HFF-Myc (cell line): ENCODE measurements at regions not wholly inside any gene's neighbourhood (a gene's known extent, or its start where the extent isn't known, plus 50 kb on each side); places are given as distances from the start of the nearest gene placed in this dataset.

Experiments
- DNase-seq: peaks from one replicate; pipeline ENCODE4 v3.0.0-alpha.2; 2011; ENCODE audit warnings: low read depth; ENCODE audit errors: extremely low read depth
- H3K4me3 ChIP-seq: replicated peaks from 2 replicates; pipeline ENCODE4 v1.5.1; 2011; ENCODE audit warnings: low read depth, mild to moderate bottlenecking, control low read depth, low read length
- TF ChIP-seq, protein P1 (sequence below): IDR thresholded peaks from 2 replicates; pipeline ENCODE4 v1.5.1; 2012; ENCODE audit warnings: mild to moderate bottlenecking, low read depth, low read length, control low read depth; ENCODE audit errors: missing control alignments

DNA sequence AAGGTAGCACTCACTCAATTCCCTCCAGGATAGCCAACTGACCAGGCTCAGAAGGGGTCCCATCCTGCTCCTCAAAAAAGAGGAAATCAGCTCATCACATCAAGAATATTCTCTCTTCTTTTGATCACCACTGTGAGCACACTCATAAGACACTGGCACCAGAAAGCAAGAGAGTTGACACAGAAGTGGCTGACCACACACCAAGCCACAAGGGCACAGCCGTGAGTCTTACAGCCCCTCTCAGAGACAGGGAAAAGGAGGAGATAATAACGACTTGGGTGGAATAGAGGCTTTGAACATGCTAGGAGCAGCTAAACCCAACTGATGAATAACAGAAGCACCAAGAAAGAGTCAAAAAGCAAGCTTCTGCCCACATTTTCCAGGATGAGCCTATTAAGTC lies 249.1 kb upstream of the PREP start:
- no peak for DNase-seq
- H3K4me3 ChIP-seq = no peak overlapping the region
- TF ChIP-seq, protein P1, sequence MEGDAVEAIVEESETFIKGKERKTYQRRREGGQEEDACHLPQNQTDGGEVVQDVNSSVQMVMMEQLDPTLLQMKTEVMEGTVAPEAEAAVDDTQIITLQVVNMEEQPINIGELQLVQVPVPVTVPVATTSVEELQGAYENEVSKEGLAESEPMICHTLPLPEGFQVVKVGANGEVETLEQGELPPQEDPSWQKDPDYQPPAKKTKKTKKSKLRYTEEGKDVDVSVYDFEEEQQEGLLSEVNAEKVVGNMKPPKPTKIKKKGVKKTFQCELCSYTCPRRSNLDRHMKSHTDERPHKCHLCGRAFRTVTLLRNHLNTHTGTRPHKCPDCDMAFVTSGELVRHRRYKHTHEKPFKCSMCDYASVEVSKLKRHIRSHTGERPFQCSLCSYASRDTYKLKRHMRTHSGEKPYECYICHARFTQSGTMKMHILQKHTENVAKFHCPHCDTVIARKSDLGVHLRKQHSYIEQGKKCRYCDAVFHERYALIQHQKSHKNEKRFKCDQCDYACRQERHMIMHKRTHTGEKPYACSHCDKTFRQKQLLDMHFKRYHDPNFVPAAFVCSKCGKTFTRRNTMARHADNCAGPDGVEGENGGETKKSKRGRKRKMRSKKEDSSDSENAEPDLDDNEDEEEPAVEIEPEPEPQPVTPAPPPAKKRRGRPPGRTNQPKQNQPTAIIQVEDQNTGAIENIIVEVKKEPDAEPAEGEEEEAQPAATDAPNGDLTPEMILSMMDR = no peak

DNA sequence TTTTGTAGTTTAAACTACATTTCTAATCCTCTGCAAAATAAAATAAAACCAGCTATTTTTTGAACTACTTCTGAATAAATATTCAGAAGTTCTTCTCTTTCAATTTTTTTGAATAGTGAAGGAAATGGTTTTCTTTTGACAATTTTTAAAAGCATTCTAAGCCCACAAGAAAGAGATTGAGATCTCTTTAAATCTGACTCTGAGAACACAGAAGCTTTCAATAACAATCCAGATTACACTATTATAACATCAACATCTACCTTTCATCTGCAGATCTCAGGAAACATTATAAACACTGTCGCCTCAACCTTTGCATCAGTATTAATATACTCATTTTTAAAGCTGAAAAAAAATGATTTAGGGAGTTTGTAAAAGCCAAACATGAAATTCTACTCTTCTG lies 247.5 kb upstream of the PREP start:
- DNase-seq = no peak
- TF ChIP-seq, protein P1 = no peak
- no peak overlapping the region for H3K4me3 ChIP-seq

DNA sequence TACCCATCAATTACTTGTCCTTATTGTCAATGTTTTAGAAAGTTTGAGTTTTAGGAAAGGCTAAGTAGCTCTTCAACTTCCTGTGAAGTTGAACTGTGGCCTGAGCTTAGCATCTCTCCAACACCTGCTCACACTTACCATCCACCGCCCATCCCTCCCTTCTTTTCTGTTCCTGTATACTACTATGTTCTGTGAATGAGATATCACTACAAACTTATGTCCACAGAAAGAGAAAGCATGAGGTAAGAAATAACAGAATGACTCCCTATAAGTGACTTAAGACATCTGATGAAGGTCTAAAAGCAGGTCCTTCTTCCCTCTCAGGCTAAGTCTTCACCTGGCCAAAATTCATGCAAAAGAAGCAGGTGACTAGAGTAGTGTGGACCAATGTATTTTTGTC lies 246.3 kb upstream of the PREP start:
- no peak for DNase-seq
- TF ChIP-seq, protein P1 = no peak
- no peak overlapping the region for H3K4me3 ChIP-seq

DNA sequence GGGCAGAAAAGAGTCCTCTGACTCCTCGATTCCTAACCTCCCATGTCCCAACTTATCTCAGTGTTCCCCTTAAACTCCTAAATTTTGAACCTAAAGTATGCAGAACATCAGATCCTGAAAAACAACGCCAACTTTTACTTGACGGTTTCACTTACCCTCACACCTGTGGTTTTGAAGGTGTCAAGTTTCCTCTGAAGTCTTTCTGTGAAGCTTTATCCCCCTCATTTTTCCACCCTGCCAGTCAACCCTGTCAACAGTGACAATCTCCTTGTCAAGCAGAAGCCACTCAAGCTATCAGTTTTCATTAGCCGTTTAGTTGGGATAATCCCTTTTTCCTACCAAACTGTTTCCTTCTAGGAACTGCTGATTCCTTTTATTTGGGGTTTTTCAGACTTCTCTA lies 245.4 kb upstream of the PREP start:
- TF ChIP-seq, protein P1 = no peak
- H3K4me3 ChIP-seq = no peak overlapping the region
- no peak for DNase-seq

DNA sequence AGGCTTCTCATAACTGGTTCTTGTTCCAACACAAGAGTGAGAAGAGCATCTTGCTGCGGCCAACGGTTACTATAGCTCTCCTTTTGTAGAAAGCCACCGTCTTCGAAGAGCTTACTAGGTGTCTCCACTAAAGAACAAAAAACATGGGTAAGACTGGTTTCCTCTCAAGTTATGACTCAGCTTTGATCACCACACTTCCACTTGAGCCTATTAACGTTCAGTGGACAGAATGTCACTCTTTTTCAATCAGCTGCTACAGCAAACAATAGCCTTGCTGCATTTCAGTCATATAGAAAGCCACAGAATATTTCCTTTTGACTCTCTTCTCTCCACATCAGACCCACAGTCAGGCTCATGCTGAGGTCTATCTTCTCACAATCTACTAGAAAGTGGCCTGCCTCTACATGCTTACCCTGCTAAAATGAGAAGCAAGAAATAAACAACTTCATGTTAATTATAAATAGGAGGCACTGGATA lies 243.5 kb upstream of the PREP start:
- no peak overlapping the region for H3K4me3 ChIP-seq
- TF ChIP-seq, protein P1 = no peak
- no peak for DNase-seq

DNA sequence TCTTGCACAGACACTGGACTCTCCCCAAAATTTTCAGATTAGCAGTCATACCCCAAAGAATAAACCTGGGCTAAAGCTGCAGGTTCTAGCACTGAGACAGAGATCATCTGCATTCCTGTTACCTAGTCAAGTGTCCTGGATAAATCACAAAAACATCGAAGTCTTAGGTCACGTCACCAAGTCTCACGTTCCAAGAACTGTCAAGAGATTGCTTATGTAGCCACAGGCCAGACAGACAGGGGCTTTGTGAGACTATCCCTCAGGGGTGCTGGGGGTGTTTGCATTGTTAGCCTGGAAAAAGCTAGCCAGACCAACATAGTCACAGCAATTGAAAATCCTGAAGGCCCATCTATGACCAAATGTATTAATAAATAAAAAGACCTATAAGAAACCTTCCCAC lies 243.1 kb upstream of the PREP start:
- H3K4me3 ChIP-seq = no peak overlapping the region
- TF ChIP-seq, protein P1 = no peak
- DNase-seq = no peak

DNA sequence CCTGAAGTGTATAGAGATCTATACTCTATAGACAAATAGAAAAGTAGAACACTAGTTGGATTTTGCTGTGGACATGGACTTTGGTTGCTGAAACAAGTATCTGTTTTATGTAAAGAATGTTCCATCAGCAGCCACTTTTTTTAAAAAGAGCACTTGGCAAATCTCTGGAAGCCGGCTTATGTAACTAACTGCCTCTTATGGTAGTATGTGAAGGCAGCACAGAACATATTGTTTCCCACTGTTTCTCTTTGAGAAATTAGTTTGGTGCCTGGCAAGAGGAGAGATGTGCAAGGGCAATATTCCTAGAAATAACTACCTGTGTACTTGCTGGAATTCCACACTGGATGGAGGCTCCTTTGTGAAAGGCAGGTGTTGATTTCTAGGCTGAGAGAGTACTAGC lies 242.3 kb upstream of the PREP start:
- TF ChIP-seq, protein P1 = no peak
- no peak for DNase-seq
- no peak overlapping the region for H3K4me3 ChIP-seq
